Lower leg skin (tissue), 4 donors: ENCODE measurements at regions not wholly inside any gene's neighbourhood (a gene's known extent, or its start where the extent isn't known, plus 50 kb on each side); places are given as distances from the start of the nearest gene placed in this dataset.
A peak's percentile ranks its signal among the peaks of the same experiment; 100 is the strongest.

Experiments used
- DNase-seq, 2 donors: peaks; one replicate each; pipeline ENCODE4 v3.0.0-alpha.2; 2019; ENCODE audit warnings: low spot score in 2 of 2
- H3K4me3 ChIP-seq: fragments of 200-600 bp; sonication (generic); 2 replicates; pipeline ENCODE4 v1.5.1; 2017; ENCODE audit warnings: mild to moderate bottlenecking, low read depth; ENCODE audit not compliant: poor library complexity, severe bottlenecking
- CTCF ChIP-seq, 3 donors: fragments of 450-650 bp; IDR thresholded peaks; one replicate each; pipeline ENCODE4 v1.5.1; 2016; ENCODE audit warnings: antibody characterized with exemption in 3 of 3, mild to moderate bottlenecking in 3 of 3, moderate library complexity in 2 of 3
- POLR2A ChIP-seq, 2 donors: fragments of 450-650 bp; IDR thresholded peaks; one replicate each; pipeline ENCODE4 v1.6.1; 2016 to 2017; ENCODE audit warnings: antibody characterized with exemption in 2 of 2, mild to moderate bottlenecking in 1 of 2, moderate library complexity in 1 of 2
- WGBS, 2 donors: methylation state at CpG; one replicate each; pipeline ENCODE4 v1.1.5; 2018; 5-methylcytosine and 5-hydroxymethylcytosine counted together
- intact Hi-C: fragments of 100-400 bp; cut with DNase I; formaldehyde crosslinking; loops from one replicate; pipeline ENCODE4 v1.15.0; 2023; ENCODE audit warnings: low total_unique reads

DNA sequence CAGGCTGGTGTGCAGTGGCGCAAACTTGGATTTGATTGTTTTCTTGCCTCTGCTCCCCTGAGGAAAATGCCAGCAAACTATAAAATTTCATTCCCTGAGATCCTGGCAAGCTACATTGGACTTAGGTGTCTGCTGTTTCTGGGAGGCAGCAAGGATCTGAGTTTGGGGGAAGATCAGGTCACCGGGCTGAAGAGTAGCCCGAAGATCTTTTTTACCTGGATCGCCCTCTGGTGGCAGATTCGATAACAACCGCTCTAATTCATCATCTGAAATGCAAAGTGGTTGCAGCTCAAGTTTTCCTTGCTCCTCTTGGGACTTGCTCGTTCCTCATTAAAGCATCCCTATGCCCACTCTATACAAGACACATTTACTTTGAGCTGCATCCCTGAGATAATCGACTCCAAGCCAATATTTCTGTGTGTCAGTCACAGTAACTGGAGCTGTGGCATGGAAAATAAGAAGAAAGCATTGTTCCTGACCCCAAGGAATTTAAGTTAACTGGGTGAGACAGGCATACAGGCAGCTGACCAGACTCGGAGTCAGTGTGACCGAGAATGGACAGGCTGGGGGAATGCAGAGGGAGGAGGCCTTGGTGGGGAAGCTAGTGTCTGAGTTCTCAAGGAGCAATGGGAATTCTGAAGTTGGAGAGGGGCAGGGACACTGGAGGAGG lies 131.8 kb upstream of the PROKR2 start:
- TF ChIP-seq POLR2A (IDR thresholded peaks at IDR 0.05) (no peak), CTCF (IDR thresholded peaks at IDR 0.05) (no peak)
- WGBS, 2 donors = 16 to 18% methylated on average over 10 of the region's 10 CpGs
- intact Hi-C loops = loop anchor here (1.0 kb wide), 1 partner anchor 243 kb away; no protein-coding TSS in a partner anchor
- no peak overlapping the region for H3K4me3 ChIP-seq
- peak in 1 of 2 donors; percentile 31 for DNase-seq

DNA sequence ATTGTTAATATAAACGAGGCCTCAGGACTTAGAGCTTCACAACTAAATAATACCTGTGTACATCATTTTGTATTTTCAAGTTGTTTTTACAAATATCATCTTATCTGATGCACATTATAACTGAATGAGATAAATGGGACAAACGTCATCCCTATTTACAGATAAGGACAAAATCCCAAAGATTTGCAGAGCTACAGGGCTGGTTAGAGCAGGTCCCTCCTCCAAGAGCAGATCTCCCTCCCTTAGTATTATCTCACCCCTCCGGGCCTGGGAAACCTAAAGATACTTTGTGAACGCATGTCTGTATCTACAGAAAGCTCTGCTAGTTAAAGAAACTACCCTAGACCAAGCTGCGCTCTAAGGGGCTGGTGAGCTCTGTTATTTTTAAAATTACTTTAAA lies 130.4 kb upstream of the PROKR2 start:
- 66 to 75% methylated on average over 5 of the region's 5 CpGs for WGBS, 2 donors

GRCh38 chr20:5445611-5446010 lies 128.9 kb upstream of the PROKR2 start:
- no peak overlapping the region for H3K4me3 ChIP-seq
- DNase-seq = no peak
- intact Hi-C loops = no loop called here
- 78% methylated on average over 6 of the region's 6 CpGs for WGBS, 2 donors
- TF ChIP-seq CTCF (IDR thresholded peaks at IDR 0.05) (no peak), POLR2A (IDR thresholded peaks at IDR 0.05) (no peak)

More for the DNA sequence above, 130.4 kb upstream of the PROKR2 start:
- intact Hi-C loops = no loop called here
- TF ChIP-seq POLR2A (IDR thresholded peaks at IDR 0.05) = no peak
- no peak for TF ChIP-seq CTCF (IDR thresholded peaks at IDR 0.05)
- no peak overlapping the region for H3K4me3 ChIP-seq
- no peak for DNase-seq

GRCh38 chr20:5442101-5442500 lies 125.3 kb upstream of the PROKR2 start:
- intact Hi-C loops = no loop called here
- H3K4me3 ChIP-seq = no peak overlapping the region
- TF ChIP-seq CTCF (IDR thresholded peaks at IDR 0.05) (no peak), POLR2A (IDR thresholded peaks at IDR 0.05) (no peak)
- 73 to 75% methylated on average over 5 of the region's 5 CpGs for WGBS, 2 donors
- no peak for DNase-seq

DNA sequence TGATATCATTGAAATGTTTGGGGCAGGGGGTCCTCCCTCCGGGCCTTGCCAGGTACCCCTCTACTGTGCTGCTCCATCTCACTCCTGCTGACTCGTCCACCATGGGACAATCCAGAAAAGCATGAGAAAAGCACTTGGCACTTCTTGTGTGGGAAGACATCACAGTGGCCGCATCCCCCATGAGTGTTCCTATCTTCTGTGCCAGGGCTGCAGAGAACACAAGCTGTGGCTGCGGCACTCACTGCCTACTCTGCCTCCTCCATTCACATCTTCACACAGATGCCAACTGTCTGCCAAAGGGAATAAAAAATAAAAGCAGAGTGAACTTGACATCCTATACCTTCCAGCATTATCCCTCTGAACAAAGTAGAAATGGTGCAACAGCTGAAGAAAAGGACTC lies 117.4 kb upstream of the PROKR2 start:
- intact Hi-C loops = no loop called here
- 78 to 81% methylated on average over 4 of the region's 4 CpGs for WGBS, 2 donors
- H3K4me3 ChIP-seq = no peak overlapping the region
- TF ChIP-seq POLR2A (IDR thresholded peaks at IDR 0.05) (no peak), CTCF (IDR thresholded peaks at IDR 0.05) (no peak)
- no peak for DNase-seq

DNA sequence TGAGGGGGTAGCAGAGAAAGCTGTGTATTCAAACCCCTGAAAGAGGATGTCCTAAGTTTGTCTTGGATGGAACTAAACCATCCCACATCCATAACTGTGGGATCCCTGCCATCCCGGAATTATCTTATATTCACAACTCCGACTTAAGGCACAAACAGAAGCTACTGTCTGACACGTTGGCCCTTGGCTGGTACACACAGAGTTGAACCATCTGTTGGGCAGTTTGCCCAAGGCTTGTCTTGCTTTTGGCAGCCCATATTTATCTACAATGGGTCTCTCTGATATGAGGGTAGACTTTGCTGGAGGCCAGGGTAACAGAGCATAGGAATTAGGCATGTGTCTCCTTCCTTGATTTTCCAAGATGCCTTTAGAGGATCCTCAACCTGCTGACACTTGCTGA lies 116.6 kb upstream of the PROKR2 start:
- no peak for TF ChIP-seq CTCF (IDR thresholded peaks at IDR 0.05)
- no peak for TF ChIP-seq POLR2A (IDR thresholded peaks at IDR 0.05)
- intact Hi-C loops = no loop called here
- no peak overlapping the region for H3K4me3 ChIP-seq
- DNase-seq = no peak
- 55 to 64% methylated on average over 3 of the region's 3 CpGs for WGBS, 2 donors
